ENCODE measurements at regions not wholly inside any gene's neighbourhood (a gene's known extent, or its start where the extent isn't known, plus 50 kb on each side); places are given as distances from the start of the nearest gene placed in this dataset.

GRCh38 chr20:21982559-21982958 is 277.1 kb downstream of the PAX1 start:
- DNase-seq, result no peak

GRCh38 chr20:21981597-21982344 is 276.3 kb downstream of the PAX1 start:
- Mint-ChIP-seq H3K36me3 (ENCODE audit: insufficient read depth) (no peaks in the 10 kb centered on the region), H3K4me3 (no peak overlapping the region), H3K4me1 (ENCODE audit: low read depth) (no peaks in the 10 kb centered on the region), H3K9me3 (peaks cover 15% of the 10 kb centered on the region), H3K27me3 (ENCODE audit: low read depth) (no peaks in the 10 kb centered on the region)
- DNase-seq, result no peak
- ATAC-seq, result no peak

More at GRCh38 chr20:21982559-21982958, 277.1 kb downstream of the PAX1 start:
- Mint-ChIP-seq H3K4me1 (ENCODE audit: low read depth) (no peaks in the 10 kb centered on the region), H3K4me3 (no peak overlapping the region), H3K27me3 (ENCODE audit: low read depth) (no peaks in the 10 kb centered on the region), H3K9me3 (peaks cover 15% of the 10 kb centered on the region), H3K36me3 (ENCODE audit: insufficient read depth) (no peaks in the 10 kb centered on the region)
- no peak for ATAC-seq

- no peaks in the 10 kb centered on the region for H3K4me1 Mint-ChIP-seq (ENCODE audit: low read depth)
- DNase-seq (no peak), ATAC-seq (no peak)
- H3K36me3 Mint-ChIP-seq (ENCODE audit: insufficient read depth), result no peaks in the 10 kb centered on the region
- peaks cover 11% of the 10 kb centered on the region for H3K9me3 Mint-ChIP-seq
- no peaks in the 10 kb centered on the region for H3K27me3 Mint-ChIP-seq (ENCODE audit: low read depth)
- H3K4me3 Mint-ChIP-seq, result no peak overlapping the region
Observed at GRCh38 chr20:21981179-21981578, 275.7 kb downstream of the PAX1 start.

GRCh38 chr20:21971436-21971835 is 266.0 kb downstream of the PAX1 start:
- ATAC-seq, result no peak
- Mint-ChIP-seq H3K4me3 (no peak overlapping the region), H3K27me3 (ENCODE audit: low read depth) (no peaks in the 10 kb centered on the region), H3K4me1 (ENCODE audit: low read depth) (no peaks in the 10 kb centered on the region), H3K9me3 (peaks cover 20% of the 10 kb centered on the region), H3K36me3 (ENCODE audit: insufficient read depth) (no peaks in the 10 kb centered on the region)
- no peak for DNase-seq

GRCh38 chr20:21968486-21968885 is 263.0 kb downstream of the PAX1 start:
- Mint-ChIP-seq H3K9me3 (peaks cover 12% of the 10 kb centered on the region), H3K4me3 (no peak overlapping the region), H3K36me3 (ENCODE audit: insufficient read depth) (no peaks in the 10 kb centered on the region), H3K27me3 (ENCODE audit: low read depth) (no peaks in the 10 kb centered on the region), H3K4me1 (ENCODE audit: low read depth) (no peaks in the 10 kb centered on the region)
- DNase-seq, result no peak
- ATAC-seq, result no peak

- H3K4me1 Mint-ChIP-seq (ENCODE audit: low read depth), result no peaks in the 10 kb centered on the region
- no peak for DNase-seq
- H3K4me3 Mint-ChIP-seq, result no peak overlapping the region
- no peaks in the 10 kb centered on the region for H3K27me3 Mint-ChIP-seq (ENCODE audit: low read depth)
- no peak for ATAC-seq
- peaks cover 17% of the 10 kb centered on the region for H3K9me3 Mint-ChIP-seq
- H3K36me3 Mint-ChIP-seq (ENCODE audit: insufficient read depth), result no peaks in the 10 kb centered on the region
Observed at GRCh38 chr20:21967481-21967880, 262.0 kb downstream of the PAX1 start.

- H3K36me3 Mint-ChIP-seq (ENCODE audit: insufficient read depth), result no peaks in the 10 kb centered on the region
- no peaks in the 10 kb centered on the region for H3K4me1 Mint-ChIP-seq (ENCODE audit: low read depth)
- no peak for ATAC-seq
- no peaks in the 10 kb centered on the region for H3K27me3 Mint-ChIP-seq (ENCODE audit: low read depth)
- no peak for DNase-seq
- peaks cover 9% of the 10 kb centered on the region for H3K9me3 Mint-ChIP-seq
- H3K4me3 Mint-ChIP-seq, result no peak overlapping the region
Observed at GRCh38 chr20:21956591-21956990, 251.1 kb downstream of the PAX1 start.

GRCh38 chr20:21947406-21947805 is 241.9 kb downstream of the PAX1 start:
- Mint-ChIP-seq H3K9me3 (peaks cover 10% of the 10 kb centered on the region), H3K36me3 (ENCODE audit: insufficient read depth) (no peaks in the 10 kb centered on the region), H3K4me3 (no peak overlapping the region), H3K4me1 (ENCODE audit: low read depth) (no peaks in the 10 kb centered on the region), H3K27me3 (ENCODE audit: low read depth) (no peaks in the 10 kb centered on the region)
- no peak for DNase-seq
- no peak for ATAC-seq

- no peak for ATAC-seq
- Mint-ChIP-seq H3K4me1 (ENCODE audit: low read depth) (no peaks in the 10 kb centered on the region), H3K4me3 (no peak overlapping the region), H3K36me3 (ENCODE audit: insufficient read depth) (no peaks in the 10 kb centered on the region), H3K27me3 (ENCODE audit: low read depth) (no peaks in the 10 kb centered on the region), H3K9me3 (peaks cover 7% of the 10 kb centered on the region)
- DNase-seq, result no peak
Observed at GRCh38 chr20:21944227-21944626, 238.8 kb downstream of the PAX1 start.

- DNase-seq, result no peak
- no peak overlapping the region for H3K4me3 Mint-ChIP-seq
- no peak for ATAC-seq
- H3K9me3 Mint-ChIP-seq, result peaks cover 7% of the 10 kb centered on the region
- H3K36me3 Mint-ChIP-seq (ENCODE audit: insufficient read depth), result no peaks in the 10 kb centered on the region
- no peaks in the 10 kb centered on the region for H3K4me1 Mint-ChIP-seq (ENCODE audit: low read depth)
- H3K27me3 Mint-ChIP-seq (ENCODE audit: low read depth), result no peaks in the 10 kb centered on the region
Observed at GRCh38 chr20:21941941-21942805, 236.7 kb downstream of the PAX1 start.

GRCh38 chr20:21936720-21937380 is 231.4 kb downstream of the PAX1 start:
- H3K27me3 Mint-ChIP-seq (ENCODE audit: low read depth), result no peaks in the 10 kb centered on the region
- DNase-seq (no peak), ATAC-seq (no peak)
- no peak overlapping the region for H3K4me3 Mint-ChIP-seq
- no peaks in the 10 kb centered on the region for H3K4me1 Mint-ChIP-seq (ENCODE audit: low read depth)
- no peaks in the 10 kb centered on the region for H3K36me3 Mint-ChIP-seq (ENCODE audit: insufficient read depth)
- H3K9me3 Mint-ChIP-seq, result peaks cover 3% of the 10 kb centered on the region

- Mint-ChIP-seq H3K36me3 (ENCODE audit: insufficient read depth) (no peaks in the 10 kb centered on the region), H3K4me3 (no peak overlapping the region), H3K27me3 (ENCODE audit: low read depth) (no peaks in the 10 kb centered on the region), H3K9me3 (peaks cover 3% of the 10 kb centered on the region), H3K4me1 (ENCODE audit: low read depth) (no peaks in the 10 kb centered on the region)
- DNase-seq (no peak), ATAC-seq (no peak)
Observed at GRCh38 chr20:21936261-21936660, 230.8 kb downstream of the PAX1 start.

GRCh38 chr20:21933526-21933925 is 228.1 kb downstream of the PAX1 start:
- no peaks in the 10 kb centered on the region for H3K36me3 Mint-ChIP-seq (ENCODE audit: insufficient read depth)
- no peaks in the 10 kb centered on the region for H3K27me3 Mint-ChIP-seq (ENCODE audit: low read depth)
- ATAC-seq, result no peak
- H3K4me1 Mint-ChIP-seq (ENCODE audit: low read depth), result no peaks in the 10 kb centered on the region
- DNase-seq, result no peak
- no peak overlapping the region for H3K4me3 Mint-ChIP-seq
- peaks cover 3% of the 10 kb centered on the region for H3K9me3 Mint-ChIP-seq

- Mint-ChIP-seq H3K4me1 (ENCODE audit: low read depth) (no peaks in the 10 kb centered on the region), H3K4me3 (no peak overlapping the region), H3K36me3 (ENCODE audit: insufficient read depth) (no peaks in the 10 kb centered on the region), H3K27me3 (ENCODE audit: low read depth) (no peaks in the 10 kb centered on the region), H3K9me3 (peaks cover 3% of the 10 kb centered on the region)
- DNase-seq (no peak), ATAC-seq (no peak)
Observed at GRCh38 chr20:21921251-21921650, 215.8 kb downstream of the PAX1 start.

Measured in activated T-cell treated with anti-CD3 and anti-CD28 coated beads, Interleukin-2, amount 50 U/mL, for 4 hours (primary cell).